ENCODE measurements at regions not wholly inside any gene's neighbourhood (a gene's known extent, or its start where the extent isn't known, plus 50 kb on each side); places are given as distances from the start of the nearest gene placed in this dataset.
"Not testable (repeated sequence)": the region's sequence is repeated elsewhere in the genome, so short reads cannot be mapped to it uniquely, and the experiment has no call there.

DNA sequence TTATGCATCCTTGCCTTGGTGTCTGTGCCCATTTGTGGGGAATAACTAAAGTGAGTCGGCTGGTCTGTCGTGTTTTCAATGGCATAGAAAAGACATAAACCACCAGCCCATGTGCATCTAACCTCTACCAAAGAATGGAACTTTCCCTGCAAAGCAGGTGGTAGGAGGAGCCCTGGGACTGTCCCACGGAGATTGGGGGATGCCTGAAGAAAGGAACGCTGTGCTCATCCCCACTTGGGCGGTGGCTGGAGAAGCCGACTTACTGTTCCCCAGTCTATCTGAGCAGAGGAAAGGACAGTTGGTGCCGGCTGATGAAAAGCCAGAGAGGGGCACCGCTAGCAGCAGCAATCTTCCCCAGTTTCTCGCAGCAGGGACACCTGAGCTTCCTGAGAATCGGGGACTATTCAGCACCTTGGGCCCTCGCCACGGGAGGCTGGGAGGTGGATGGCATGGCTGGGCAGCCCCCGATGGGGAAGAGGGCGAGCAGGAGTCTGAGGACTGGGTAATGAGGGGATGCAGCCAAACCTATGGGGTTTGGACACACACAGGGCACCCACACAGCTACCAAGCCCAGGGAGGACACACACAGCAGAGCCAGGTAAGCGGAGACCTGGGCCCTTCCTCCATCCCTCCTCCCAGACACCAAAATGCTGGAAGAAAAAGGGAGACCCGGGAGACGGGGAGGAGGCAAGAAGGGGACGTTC, 53.7 kb upstream of the AGAP1 start:
- no peaks in the 10 kb centered on the region for H3K9me2 ChIP-seq (replicated peaks; ENCODE audit: insufficient read depth)
- H3K4me2 ChIP-seq = no peak overlapping the region
- 87% methylated on average over 18 of the region's 18 CpGs for WGBS (ENCODE audit: low lambda C conversion rate, missing lambda C conversion rate)
- DNase-seq (ENCODE audit: low spot score) = no peak
- no peaks in the 10 kb centered on the region for H3K79me2 ChIP-seq
- no peaks in the 10 kb centered on the region for H3K27me3 ChIP-seq
- no peaks in the 10 kb centered on the region for H3K9me3 ChIP-seq (ENCODE audit: low read depth)
- no peak overlapping the region for H2AFZ ChIP-seq
- H3K36me3 ChIP-seq (replicated peaks; ENCODE audit: insufficient read depth, low read depth) = no peaks in the 10 kb centered on the region
- peaks cover 7% of the 10 kb centered on the region for H3K4me1 ChIP-seq (ENCODE audit: insufficient read depth)
- H3K27ac ChIP-seq = no peak overlapping the region
- no peak overlapping the region for H3K4me3 ChIP-seq
- TF ChIP-seq, protein P1, sequence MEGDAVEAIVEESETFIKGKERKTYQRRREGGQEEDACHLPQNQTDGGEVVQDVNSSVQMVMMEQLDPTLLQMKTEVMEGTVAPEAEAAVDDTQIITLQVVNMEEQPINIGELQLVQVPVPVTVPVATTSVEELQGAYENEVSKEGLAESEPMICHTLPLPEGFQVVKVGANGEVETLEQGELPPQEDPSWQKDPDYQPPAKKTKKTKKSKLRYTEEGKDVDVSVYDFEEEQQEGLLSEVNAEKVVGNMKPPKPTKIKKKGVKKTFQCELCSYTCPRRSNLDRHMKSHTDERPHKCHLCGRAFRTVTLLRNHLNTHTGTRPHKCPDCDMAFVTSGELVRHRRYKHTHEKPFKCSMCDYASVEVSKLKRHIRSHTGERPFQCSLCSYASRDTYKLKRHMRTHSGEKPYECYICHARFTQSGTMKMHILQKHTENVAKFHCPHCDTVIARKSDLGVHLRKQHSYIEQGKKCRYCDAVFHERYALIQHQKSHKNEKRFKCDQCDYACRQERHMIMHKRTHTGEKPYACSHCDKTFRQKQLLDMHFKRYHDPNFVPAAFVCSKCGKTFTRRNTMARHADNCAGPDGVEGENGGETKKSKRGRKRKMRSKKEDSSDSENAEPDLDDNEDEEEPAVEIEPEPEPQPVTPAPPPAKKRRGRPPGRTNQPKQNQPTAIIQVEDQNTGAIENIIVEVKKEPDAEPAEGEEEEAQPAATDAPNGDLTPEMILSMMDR (IDR thresholded peaks at IDR 0.05; ENCODE audit: poor library complexity) = no peak
- no peaks in the 10 kb centered on the region for H4K20me1 ChIP-seq (ENCODE audit: insufficient read depth, poor library complexity, severe bottlenecking)

DNA sequence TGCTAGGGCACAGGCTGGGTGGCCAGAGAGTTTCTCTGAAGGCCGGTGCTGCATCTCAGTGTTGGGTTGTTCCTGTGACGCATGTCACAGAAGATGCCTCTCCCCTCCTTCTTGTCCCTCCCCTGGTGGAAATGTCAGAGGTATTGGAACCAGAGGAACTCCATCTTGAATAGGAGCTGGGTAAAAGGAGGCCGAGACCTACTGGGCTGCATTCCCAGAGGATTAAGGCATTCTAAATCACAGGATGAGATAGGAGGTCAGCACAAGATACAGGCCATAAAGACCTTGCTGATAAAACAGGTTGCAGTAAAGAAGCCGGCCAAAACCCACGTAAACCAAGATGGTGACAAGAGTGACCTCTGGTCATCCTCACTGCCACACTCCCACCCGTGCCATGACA, 50.3 kb upstream of the AGAP1 start:
- not testable (repeated sequence) for H3K4me2 ChIP-seq; DNase-seq (ENCODE audit: low spot score); H3K27me3 ChIP-seq; H3K4me3 ChIP-seq; H3K36me3 ChIP-seq (replicated peaks; ENCODE audit: insufficient read depth, low read depth); H4K20me1 ChIP-seq (ENCODE audit: insufficient read depth, poor library complexity, severe bottlenecking); H3K4me1 ChIP-seq (ENCODE audit: insufficient read depth); H3K9me2 ChIP-seq (replicated peaks; ENCODE audit: insufficient read depth); H3K9me3 ChIP-seq (ENCODE audit: low read depth); H3K79me2 ChIP-seq; H2AFZ ChIP-seq
- 49% methylated on average over 6 of the region's 6 CpGs for WGBS (ENCODE audit: low lambda C conversion rate, missing lambda C conversion rate)
- H3K27ac ChIP-seq = peak overlapping the region; percentile 87

Data from hepatocyte (in vitro differentiated cells).